H1 (cell line): ENCODE measurements at regions not wholly inside any gene's neighbourhood (a gene's known extent, or its start where the extent isn't known, plus 50 kb on each side); places are given as distances from the start of the nearest gene placed in this dataset.

ENCODE experiments used
- CTCF ChIA-PET: fragments of 300-600 bp; sonication (Branson Sonifier 250); formaldehyde crosslinking; loops from one replicate; lab custom pipeline; 2021; ENCODE audit not compliant: partially characterized antibody; lab: Charles Lee
- POLR2A ChIA-PET: fragments of 300-600 bp; sonication (Branson Sonifier 250); formaldehyde crosslinking; loops from one replicate; lab custom pipeline; 2021; ENCODE audit warnings: inconsistent platforms; ENCODE audit not compliant: partially characterized antibody; lab: Charles Lee
- DNase-seq, 2 experiments: peaks; one replicate each; pipeline versions ENCODE4 v3.0.0 to v3.0.0-alpha.2; 2010 to 2022; ENCODE audit warnings: low spot score in 2 of 2, low read depth in 1 of 2, mixed read lengths in 1 of 2
- FAIRE-seq: peaks from 2 replicates; lab custom pipeline; 2011; peaks lifted over from hg19 to GRCh38; lab: Jason Lieb, UNC
- H2AFZ ChIP-seq: 2 replicates; pipeline ENCODE4 v1.8.1; 2012; ENCODE audit warnings: low read length, inconsistent platforms
- H2AK5ac ChIP-seq: 2 replicates; pipeline ENCODE4 v1.6.1; 2013; ENCODE audit warnings: low read depth, low read length
- H2BK120ac ChIP-seq: replicated peaks from 2 replicates; pipeline ENCODE3; 2013; ENCODE audit warnings: low read depth, low read length, inconsistent platforms
- H2BK12ac ChIP-seq: 2 replicates; pipeline ENCODE4 v1.6.1; 2013; ENCODE audit warnings: low read depth, low read length
- H2BK15ac ChIP-seq: 2 replicates; pipeline ENCODE4 v1.6.1; 2013; ENCODE audit warnings: low read length
- H2BK20ac ChIP-seq: 2 replicates; pipeline ENCODE4 v1.6.1; 2013; ENCODE audit warnings: low read length
- H2BK5ac ChIP-seq: 2 replicates; pipeline ENCODE4 v1.6.1; 2013; ENCODE audit warnings: low read depth, low read length
- H3K14ac ChIP-seq: 2 replicates; pipeline ENCODE4 v1.6.1; 2013; ENCODE audit warnings: inconsistent platforms; ENCODE audit not compliant: insufficient read length
- H3K18ac ChIP-seq: 2 replicates; pipeline ENCODE4 v1.6.1; 2013; ENCODE audit warnings: low read length; ENCODE audit errors: extremely low read depth
- H3K23ac ChIP-seq: 2 replicates; pipeline ENCODE4 v1.6.1; 2013; ENCODE audit warnings: inconsistent platforms; ENCODE audit not compliant: insufficient read length
- H3K23me2 ChIP-seq: 2 replicates; pipeline ENCODE4 v1.6.1; 2013; ENCODE audit warnings: low read depth, low read length
- H3K27ac ChIP-seq: 2 replicates; pipeline ENCODE4 v1.6.1; 2011; ENCODE audit warnings: low read depth, low read length, inconsistent platforms
- H3K27me3 ChIP-seq, 4 experiments: replicated peaks in 1 of 4; 1 replicate in 1 of 4; 2 replicates in 3 of 4; pipeline versions ENCODE4 v1.6.1 to v1.8.1; 2011 to 2013; ENCODE audit warnings: low read length in 3 of 4, mild to moderate bottlenecking in 3 of 4, inconsistent platforms in 2 of 4, mixed read lengths in 2 of 4, moderate library complexity in 1 of 4; ENCODE audit not compliant: control insufficient read depth in 3 of 4, insufficient read depth in 3 of 4; ENCODE audit errors: extremely low read depth in 1 of 4
- H3K36me3 ChIP-seq, 4 experiments: 2 replicates each; pipeline versions ENCODE4 v1.6.1 to v1.8.1; 2011 to 2013; ENCODE audit warnings: mild to moderate bottlenecking in 4 of 4, low read length in 3 of 4, moderate library complexity in 2 of 4, control low read depth in 1 of 4, inconsistent platforms in 1 of 4; ENCODE audit not compliant: insufficient read depth in 4 of 4, control insufficient read depth in 2 of 4
- H3K4ac ChIP-seq: replicated peaks from 2 replicates; pipeline ENCODE3; 2013; ENCODE audit warnings: low read length, low read depth, mixed read lengths, inconsistent platforms; ENCODE audit not compliant: insufficient read length
- H3K4me1 ChIP-seq, 4 experiments: replicated peaks in 1 of 4; 1 replicate in 1 of 4; 2 replicates in 3 of 4; pipeline versions ENCODE4 v1.6.1 to v1.8.1; 2011 to 2013; ENCODE audit warnings: low read length in 3 of 4, inconsistent platforms in 2 of 4, mixed read lengths in 1 of 4; ENCODE audit not compliant: insufficient read depth in 4 of 4, control insufficient read depth in 3 of 4
- H3K4me2 ChIP-seq, 2 experiments: 2 replicates each; pipeline versions ENCODE4 v1.6.1 to v1.8.1; 2011 to 2013; ENCODE audit warnings: low read depth in 2 of 2, low read length in 2 of 2, control low read depth in 1 of 2, inconsistent platforms in 1 of 2, mild to moderate bottlenecking in 1 of 2; ENCODE audit not compliant: insufficient read depth in 1 of 2
- H3K4me3 ChIP-seq, 4 experiments: fragments of 200-600, 300-600 bp in 1 of 4; sonication (generic), shearing (Covaris generic), sonication (Bioruptor Twin) in 1 of 4; 2 replicates each; pipeline versions ENCODE4 v1.5.1 to v1.8.1; 2011 to 2016; ENCODE audit warnings: low read length in 4 of 4, low read depth in 3 of 4, control low read depth in 2 of 4, inconsistent platforms in 2 of 4, mild to moderate bottlenecking in 2 of 4, mixed read lengths in 1 of 4, moderate library complexity in 1 of 4; ENCODE audit not compliant: insufficient read depth in 2 of 4; ENCODE audit errors: extremely low read depth in 1 of 4
- H3K56ac ChIP-seq: replicated peaks from 2 replicates; pipeline ENCODE3; 2013; ENCODE audit warnings: low read depth, mild to moderate bottlenecking, mixed read lengths, low read length, inconsistent platforms; ENCODE audit not compliant: insufficient read length
- H3K79me1 ChIP-seq: 2 replicates; pipeline ENCODE4 v1.6.1; 2013; ENCODE audit warnings: low read depth, low read length, control low read depth
- H3K79me2 ChIP-seq, 2 experiments: 2 replicates each; pipeline versions ENCODE4 v1.6.1 to v1.8.1; 2012 to 2013; ENCODE audit warnings: low read length in 2 of 2, mild to moderate bottlenecking in 2 of 2, inconsistent platforms in 1 of 2; ENCODE audit not compliant: insufficient read depth in 2 of 2, control insufficient read depth in 1 of 2
- H3K9ac ChIP-seq, 4 experiments: replicated peaks in 1 of 4; 1 replicate in 1 of 4; 2 replicates in 3 of 4; pipeline versions ENCODE4 v1.6.1 to v1.8.1; 2011 to 2013; ENCODE audit warnings: low read depth in 3 of 4, low read length in 3 of 4, control low read depth in 2 of 4, mild to moderate bottlenecking in 2 of 4, moderate library complexity in 2 of 4, inconsistent platforms in 1 of 4; ENCODE audit errors: extremely low read depth in 1 of 4
- H3K9me3 ChIP-seq, 2 experiments: 2 replicates each; pipeline versions ENCODE4 v1.6.1 to v1.8.1; 2012 to 2013; ENCODE audit warnings: mild to moderate bottlenecking in 2 of 2, moderate library complexity in 2 of 2, control low read depth in 1 of 2, inconsistent platforms in 1 of 2, low read depth in 1 of 2, low read length in 1 of 2, mixed read lengths in 1 of 2; ENCODE audit not compliant: insufficient read depth in 2 of 2
- H4K20me1 ChIP-seq, 2 experiments: replicated peaks in 1 of 2; 2 replicates each; pipeline versions ENCODE3 to v1.8.1; 2011 to 2013; ENCODE audit warnings: inconsistent platforms in 2 of 2, low read length in 2 of 2, mild to moderate bottlenecking in 1 of 2; ENCODE audit not compliant: insufficient read depth in 2 of 2, control insufficient read depth in 1 of 2
- H4K5ac ChIP-seq: 2 replicates; pipeline ENCODE4 v1.6.1; 2013; ENCODE audit warnings: low read length, low read depth, mixed read lengths, inconsistent platforms; ENCODE audit not compliant: insufficient read length
- H4K8ac ChIP-seq: 2 replicates; pipeline ENCODE4 v1.8.0; 2013; ENCODE audit warnings: mild to moderate bottlenecking, moderate library complexity, low read length, inconsistent platforms; ENCODE audit not compliant: insufficient read depth; ENCODE audit errors: extremely low read depth
- H4K91ac ChIP-seq: replicated peaks from 2 replicates; pipeline ENCODE3; 2013; ENCODE audit warnings: low read length, mixed read lengths, inconsistent platforms; ENCODE audit not compliant: insufficient read length
- ASH2L ChIP-seq: fragments of 200-600, 300-600 bp; sonication (generic); IDR thresholded peaks from one replicate; pipeline ENCODE4 v1.7.1; 2017; ENCODE audit warnings: low read length
- CBX5 ChIP-seq: fragments of 300-800, 300-1000 bp; sonication (generic); IDR thresholded peaks from 2 replicates; pipeline ENCODE4 v1.7.1; 2016; ENCODE audit warnings: antibody characterized with exemption, low read length, low read depth
- CTBP2 ChIP-seq: IDR thresholded peaks from 2 replicates; pipeline ENCODE4 v1.7.0; 2011; ENCODE audit warnings: borderline replicate concordance, mild to moderate bottlenecking, moderate library complexity, mixed read lengths, low read length; ENCODE audit not compliant: insufficient read depth, insufficient read length
- HDAC2 ChIP-seq, 2 experiments: fragments of 300-600 bp in 1 of 2; sonication (generic) in 1 of 2; IDR thresholded peaks; 2 replicates each; pipeline ENCODE4 v1.6.1; 2011 to 2012; ENCODE audit warnings: low read depth in 2 of 2, low read length in 2 of 2, mild to moderate bottlenecking in 2 of 2, moderate library complexity in 2 of 2, borderline replicate concordance in 1 of 2, inconsistent platforms in 1 of 2
- KDM1A ChIP-seq: fragments of 200-600, 300-600 bp; sonication (generic); IDR thresholded peaks from 2 replicates; pipeline ENCODE4 v1.7.1; 2016; ENCODE audit warnings: mild to moderate bottlenecking, low read length, borderline replicate concordance
- WGBS, 2 experiments: shearing (Covaris generic) in 1 of 2; methylation state at CpG; one replicate each; pipeline versions ENCODE4 v1.1.6 to v1.1.7; 2013 to 2015; ENCODE audit warnings: low lambda C conversion rate in 2 of 2, mixed read lengths in 2 of 2, inconsistent platforms in 1 of 2, low coverage in 1 of 2, missing lambda C conversion rate in 1 of 2; ENCODE audit not compliant: insufficient replicate concordance in 2 of 2, insufficient coverage in 1 of 2, insufficient read length in 1 of 2; ENCODE audit errors: extremely low coverage in 1 of 2, missing lambda C conversion rate in 1 of 2; 5-methylcytosine and 5-hydroxymethylcytosine counted together

DNA sequence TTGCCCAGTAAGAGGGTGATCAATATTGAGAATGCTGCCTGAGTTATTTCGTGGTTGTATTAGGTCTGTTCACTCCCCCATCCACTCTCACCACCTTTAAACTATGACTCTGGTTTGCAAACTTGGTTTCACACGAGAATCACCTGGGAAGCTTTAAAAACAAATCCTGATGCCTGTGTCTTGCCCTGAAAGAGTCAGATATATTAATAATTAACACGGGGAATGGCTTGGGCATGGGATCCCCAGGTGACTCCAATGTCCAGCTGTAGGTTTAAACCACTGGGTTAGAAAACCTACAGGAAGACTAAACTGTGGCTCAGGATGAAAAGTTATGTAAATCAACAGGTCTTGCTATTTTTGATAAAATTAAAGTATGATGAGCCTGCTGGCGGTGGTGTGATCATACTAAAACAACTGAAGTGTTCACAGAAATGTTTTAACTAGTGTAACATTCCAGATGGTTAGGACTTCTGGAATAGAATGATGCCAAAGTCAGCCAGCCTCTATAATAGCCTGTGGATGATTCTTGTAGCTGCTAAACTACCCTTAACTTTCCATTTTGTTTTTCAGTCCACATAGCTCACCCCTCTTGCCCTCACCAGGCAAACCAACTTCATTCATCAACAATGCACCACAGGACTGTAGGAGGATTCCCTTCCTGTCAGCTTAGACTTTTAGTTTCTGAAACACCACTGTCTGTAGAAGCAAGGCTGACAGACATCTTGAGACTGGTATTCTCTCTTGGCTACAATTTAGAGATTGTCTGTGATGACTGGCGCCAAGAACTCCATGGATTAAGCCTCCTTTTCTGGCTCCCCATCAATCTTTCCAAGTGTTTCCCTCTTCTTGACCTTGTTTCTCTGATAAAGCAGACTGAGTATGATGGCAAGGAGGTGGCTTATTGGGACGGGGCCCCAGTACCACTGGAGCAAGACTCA lies 119.1 kb upstream of the ADAMTS9 start:
- Histone ChIP-seq H4K91ac (no peak overlapping the region), H3K27me3 (no peaks in the 10 kb centered on the region; a peak in 1 of 7 replicates), H2BK15ac (no peak overlapping the region), H2AFZ (no peak overlapping the region), H2BK120ac (no peak overlapping the region), H4K8ac (no peak overlapping the region), H3K23me2 (no peaks in the 10 kb centered on the region), H3K4ac (no peak overlapping the region), H4K20me1 (no peaks in the 10 kb centered on the region), H3K9me3 (no peaks in the 10 kb centered on the region), H2BK20ac (no peak overlapping the region), H3K79me1 (no peaks in the 10 kb centered on the region), H3K36me3 (no peaks in the 10 kb centered on the region; a peak in 1 of 8 replicates), H4K5ac (no peak overlapping the region), H3K27ac (no peak overlapping the region), H3K4me1 (no peaks in the 10 kb centered on the region), H3K79me2 (no peaks in the 10 kb centered on the region), H3K56ac (no peak overlapping the region), H3K23ac (no peak overlapping the region), H2BK12ac (no peak overlapping the region), H3K18ac (no peak overlapping the region), H2AK5ac (no peak overlapping the region), H3K4me3 (no peak overlapping the region), H2BK5ac (no peak overlapping the region), H3K9ac (no peak overlapping the region), H3K14ac (no peak overlapping the region), H3K4me2 (no peak overlapping the region)
- no peak for FAIRE-seq
- POLR2A ChIA-PET: no interaction called here
- TF ChIP-seq CBX5 (no peak), HDAC2 (IDR thresholded peaks at IDR 0.05; ENCODE audit: borderline replicate concordance in 1 of 2, low read depth in 2 of 2, low read length in 2 of 2) (no peak), KDM1A (no peak), CTBP2 (no peak), ASH2L (no peak)
- CTCF ChIA-PET: interaction anchor here (1.6 kb wide), 1 partner anchor 88 kb away, joined by 3 read pairs; no protein-coding TSS in a partner anchor
- no peak for DNase-seq
- WGBS, 2 experiments: 81% methylated on average over 6 of the region's 6 CpGs; no CpG with 5 or more reads in 1 of the 2 experiments
